HG03280 (cell line): ENCODE measurements at regions not wholly inside any gene's neighbourhood (a gene's known extent, or its start where the extent isn't known, plus 50 kb on each side); places are given as distances from the start of the nearest gene placed in this dataset.
"Not testable (repeated sequence)": the region's sequence is repeated elsewhere in the genome, so short reads cannot be mapped to it uniquely, and the experiment has no call there.

Source experiments
- ATAC-seq: cut with Tn5 transposase; IDR thresholded peaks from one replicate; pipeline ENCODE4 v1.9.1; 2021; ENCODE audit warnings: mild to moderate bottlenecking, moderate library complexity; ENCODE audit not compliant: unreplicated experiment

DNA sequence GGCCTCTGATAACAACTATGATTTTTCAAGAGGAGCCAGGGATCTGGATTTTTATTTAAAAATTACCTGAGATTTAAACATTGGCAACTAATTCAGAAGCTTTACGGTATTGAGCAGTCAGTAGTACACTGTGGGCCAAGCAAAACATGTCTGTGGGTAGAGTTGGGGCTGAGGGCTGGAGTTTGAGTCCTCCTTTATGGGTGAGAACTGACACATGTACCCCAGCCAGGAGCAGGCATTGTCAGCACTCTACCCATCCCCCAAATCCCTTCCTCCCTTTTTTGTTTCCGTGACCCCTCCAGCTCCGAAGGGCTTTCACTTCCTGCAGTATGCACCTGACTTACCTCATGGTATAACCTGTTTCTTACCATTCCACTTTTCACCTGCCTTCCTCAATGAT lies 131.4 kb downstream of the SNX5 start:
- no peak for ATAC-seq

GRCh38 chr20:17836303-17836861 lies 132.2 kb downstream of the SNX5 start:
- ATAC-seq = no peak

GRCh38 chr20:17835934-17836300 lies 132.7 kb downstream of the SNX5 start:
- no peak for ATAC-seq

DNA sequence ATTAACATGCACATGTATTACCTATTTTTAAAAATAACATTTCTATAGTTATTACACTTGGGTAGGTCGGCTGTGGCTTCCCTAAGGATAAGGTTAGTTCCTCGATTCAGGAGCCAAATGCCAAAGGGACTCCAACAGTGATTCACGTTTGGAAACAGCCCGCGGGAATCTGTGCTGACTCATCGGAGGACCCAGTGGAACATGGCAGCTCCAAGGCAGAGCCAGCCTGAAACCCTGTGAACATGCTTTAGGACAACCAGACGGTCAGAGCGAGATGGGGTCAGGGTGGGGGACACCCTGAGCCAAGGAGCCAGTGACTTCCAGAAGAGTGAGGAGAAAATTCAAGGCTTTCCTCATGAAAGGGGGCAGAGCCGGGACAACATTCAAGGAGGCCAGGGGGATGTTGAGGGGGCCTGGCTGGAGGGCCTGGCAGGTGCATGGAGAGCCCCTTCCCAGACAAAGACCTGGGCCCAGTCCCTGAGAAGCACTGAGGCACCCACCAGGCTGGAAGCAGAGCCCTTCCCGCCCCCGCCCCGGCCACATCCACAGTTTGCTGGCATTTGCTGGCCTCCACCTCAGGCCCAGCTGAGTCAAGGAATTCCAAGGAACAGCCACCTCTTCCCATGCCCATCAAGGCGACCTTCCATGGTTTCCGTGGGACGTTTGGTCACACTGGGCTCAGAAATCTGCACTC lies 133.2 kb downstream of the SNX5 start:
- ATAC-seq = no peak

- ATAC-seq = no peak
These were observed 133.8 kb downstream of the SNX5 start for GRCh38 chr20:17834804-17835203.

DNA sequence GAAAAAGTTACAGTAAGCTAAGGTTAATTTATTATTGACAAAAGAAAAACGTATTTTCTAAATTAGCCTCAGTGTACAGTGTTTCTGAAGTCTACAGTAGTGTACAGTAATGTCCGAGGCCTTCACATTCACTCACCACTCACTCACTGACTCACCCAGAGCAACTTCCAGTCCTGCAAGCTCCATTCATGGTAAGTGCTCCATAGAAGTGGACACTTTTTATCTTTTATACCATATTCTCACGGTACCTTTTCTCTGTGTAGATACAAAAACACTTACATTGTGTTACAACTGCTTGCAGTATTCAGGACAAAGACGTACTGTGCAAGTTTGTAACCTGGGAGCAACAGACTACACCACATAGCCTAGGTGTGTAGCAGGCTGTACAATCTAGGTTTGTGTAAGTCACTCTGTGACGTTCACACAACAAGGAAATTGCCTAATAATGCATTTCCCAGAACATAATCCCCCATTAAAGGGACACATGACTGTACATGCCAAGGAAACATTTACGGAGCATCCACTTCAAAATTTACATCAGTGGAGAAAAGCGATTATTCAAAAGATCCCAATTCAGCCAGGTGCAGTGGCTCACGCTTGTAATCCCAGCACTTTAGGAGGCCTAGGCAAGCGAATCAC lies 133.4 kb downstream of the BANF2 start:
- ATAC-seq = no peak

- ATAC-seq = no peak
These were observed 132.6 kb downstream of the BANF2 start for GRCh38 chr20:17832236-17832915.

DNA sequence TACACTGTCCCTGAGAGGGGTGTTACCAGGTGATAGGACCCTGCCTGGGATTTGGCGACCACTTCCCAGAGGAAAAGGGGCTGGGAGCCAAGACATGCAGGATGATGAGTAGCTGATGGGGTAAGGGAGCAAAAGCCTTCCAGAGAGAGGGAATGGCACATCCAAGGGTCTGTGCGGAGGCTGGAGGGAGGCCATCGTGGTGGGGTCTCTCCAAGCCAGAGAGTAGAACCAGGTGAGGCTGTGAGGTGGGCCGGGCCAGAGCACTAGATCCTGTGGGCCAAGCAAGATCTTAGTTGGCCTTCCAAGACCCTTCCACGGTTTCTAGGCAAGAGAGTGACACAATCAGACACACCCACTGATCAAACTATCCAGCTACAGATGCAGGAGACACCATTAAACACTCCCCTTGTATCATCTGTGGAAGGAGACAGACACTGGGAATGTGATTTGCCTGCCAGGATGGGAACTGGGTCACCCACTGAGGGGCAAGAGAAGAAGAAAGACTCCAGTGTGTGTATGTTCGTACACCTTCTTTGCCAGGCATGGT lies 128.9 kb downstream of the BANF2 start:
- no peak for ATAC-seq

GRCh38 chr20:17827759-17828559 lies 128.2 kb downstream of the BANF2 start:
- no peak for ATAC-seq

- ATAC-seq = no peak
These were observed 127.3 kb downstream of the BANF2 start for GRCh38 chr20:17827079-17827478.

DNA sequence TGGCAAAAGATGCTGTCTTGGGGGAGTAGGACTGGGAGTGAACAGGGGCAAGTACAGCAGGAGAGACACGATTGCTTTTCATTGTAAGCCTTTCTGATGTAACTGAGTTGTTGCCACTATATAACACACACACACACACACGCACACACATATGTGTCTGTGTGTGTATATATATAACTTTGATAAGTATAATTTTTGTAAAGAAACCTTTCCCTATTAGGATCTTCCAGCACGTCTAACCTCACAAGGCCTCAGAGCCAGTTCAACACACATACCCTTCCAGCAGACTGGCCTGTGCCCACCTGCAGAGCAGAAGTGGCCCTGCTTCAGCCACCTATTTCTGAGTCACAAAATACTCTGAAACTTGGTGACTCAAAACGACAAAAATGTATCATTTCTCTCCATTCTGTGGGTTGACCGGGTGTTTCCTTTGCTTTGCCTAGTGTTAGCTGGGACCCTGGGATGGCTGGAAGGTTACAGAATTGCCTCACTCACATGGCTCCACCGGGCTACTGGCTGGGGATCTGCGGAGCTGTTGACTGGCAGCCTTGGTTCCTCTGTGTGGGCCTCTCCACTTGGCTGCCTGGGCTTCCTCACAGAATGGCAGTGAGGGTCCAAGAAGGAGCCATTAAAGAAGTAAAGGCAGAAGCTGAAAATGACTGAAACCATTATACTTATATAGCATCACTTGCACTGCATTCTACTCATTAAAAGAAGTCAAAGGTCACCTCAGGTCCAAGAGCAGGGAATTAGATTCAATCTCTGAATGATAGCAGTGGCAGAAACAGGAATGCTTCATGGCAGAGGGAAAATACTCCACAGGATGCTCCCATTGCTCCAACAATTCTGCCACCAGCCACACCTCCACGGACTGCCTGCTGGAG lies 126.4 kb downstream of the BANF2 start:
- ATAC-seq = peak; percentile 88

- no peak for ATAC-seq
These were observed 125.6 kb downstream of the BANF2 start for GRCh38 chr20:17825252-17825959.

- ATAC-seq = no peak
These were observed 125.0 kb downstream of the BANF2 start for GRCh38 chr20:17824676-17825251.

DNA sequence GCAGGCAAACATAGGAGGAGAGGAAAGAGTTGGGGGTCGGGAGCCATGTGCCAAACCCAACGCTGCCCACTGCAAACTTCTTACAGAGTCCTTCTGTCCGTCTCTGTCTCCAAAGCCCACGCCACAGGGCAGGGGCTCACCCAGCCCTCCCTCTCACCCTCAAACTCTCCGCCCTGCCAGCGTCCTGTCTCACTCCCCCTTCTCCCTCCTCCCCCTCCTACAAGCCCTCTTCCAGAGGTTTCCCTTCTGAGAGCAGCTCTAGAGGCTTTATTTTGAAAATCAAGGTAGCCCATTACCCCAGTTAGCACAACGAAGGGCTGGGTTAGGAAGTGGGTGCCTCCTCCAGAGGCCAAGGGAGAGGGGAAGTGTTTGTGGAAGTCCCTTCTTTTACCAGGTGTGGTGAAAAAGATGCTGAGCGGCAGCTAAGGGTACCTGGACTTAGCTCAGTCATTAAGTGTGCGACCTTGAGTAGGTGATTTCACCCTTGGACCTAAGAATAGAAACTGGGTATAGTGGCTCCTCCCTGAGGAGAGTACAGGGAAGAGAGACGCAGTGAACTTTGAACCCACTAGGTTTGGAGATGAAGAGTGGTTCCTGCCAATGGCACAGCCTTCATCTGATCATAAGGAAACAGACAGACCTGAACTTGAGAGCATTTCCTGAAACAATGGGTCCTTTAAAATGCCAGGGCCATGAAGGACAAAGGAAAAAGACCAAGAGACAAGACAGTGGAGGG lies 123.8 kb downstream of the BANF2 start:
- no peak for ATAC-seq

- ATAC-seq = no peak
These were observed 123.0 kb downstream of the BANF2 start for GRCh38 chr20:17822540-17823408.

- no peak for ATAC-seq
These were observed 122.3 kb downstream of the BANF2 start for GRCh38 chr20:17822039-17822438.

GRCh38 chr20:17821606-17822005 lies 121.8 kb downstream of the BANF2 start:
- not testable (repeated sequence) for ATAC-seq
